ENCODE measurements at regions not wholly inside any gene's neighbourhood (a gene's known extent, or its start where the extent isn't known, plus 50 kb on each side); places are given as distances from the start of the nearest gene placed in this dataset.

GRCh38 chr3:193851428-193851847 is 258.4 kb downstream of the OPA1 start:
- no peak for TF ChIP-seq CTCF (IDR thresholded peaks at IDR 0.05)
- Histone ChIP-seq H3K27me3 (no peaks in the 10 kb centered on the region), H3K4me1 (peaks cover 10 to 41% (median 17%) of the 10 kb centered on the region in 3 donors), H3K4me3 (no peak overlapping the region), H3K27ac (peak overlapping the region; percentile 47 to 80 (median 72)), H3K36me3 (no peaks in the 10 kb centered on the region), H3K9me3 (no peaks in the 10 kb centered on the region)
- WGBS, 2 donors, result 32 to 38% methylated on average over 3 of the region's 3 CpGs
- DNase-seq, result no peak
- intact Hi-C loops (cut with DNase I), result no loop called here

DNA sequence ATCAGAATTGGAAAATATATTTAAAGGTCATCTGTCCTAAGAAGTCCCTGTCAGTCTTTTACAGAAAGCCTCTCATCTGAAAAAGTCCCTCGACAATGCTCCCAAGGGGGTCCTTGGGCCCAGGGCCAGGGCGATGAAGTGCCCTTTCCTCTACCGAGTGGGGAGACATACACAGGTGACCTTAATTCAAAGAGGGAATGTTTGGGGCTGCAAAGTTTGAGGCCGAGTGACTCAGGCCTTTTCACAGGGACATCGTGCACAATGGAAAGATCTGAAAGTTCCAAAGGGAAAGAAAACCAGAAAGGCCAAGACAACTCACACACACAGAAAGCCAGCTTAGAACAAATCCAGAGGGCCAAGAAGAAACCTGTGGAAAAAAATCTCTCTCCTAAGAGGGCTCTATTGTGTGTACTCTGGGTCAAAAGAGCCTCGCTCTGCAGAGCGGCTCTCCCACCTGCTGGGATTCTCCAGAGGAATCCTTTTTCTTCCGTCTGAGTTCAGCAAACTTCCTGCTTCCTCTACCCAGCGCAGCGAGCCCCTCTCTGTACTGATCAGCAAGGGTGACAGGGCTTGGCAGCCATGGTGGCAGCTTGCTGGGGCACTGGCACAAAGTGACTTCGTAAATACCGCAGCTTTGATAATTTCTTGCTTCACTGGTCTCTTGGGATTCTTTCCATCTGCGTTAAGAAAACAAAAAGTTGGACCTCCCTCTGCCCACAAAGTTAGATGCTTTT is 259.1 kb downstream of the OPA1 start:
- TF ChIP-seq CTCF (IDR thresholded peaks at IDR 0.05) (no peak), POLR2A (IDR thresholded peaks at IDR 0.05) (no peak)
- Histone ChIP-seq H3K9me3 (no peaks in the 10 kb centered on the region), H3K4me1 (peaks cover 10 to 41% (median 17%) of the 10 kb centered on the region in 3 donors), H3K36me3 (no peaks in the 10 kb centered on the region), H3K27ac (peak overlapping the region; percentile 47 to 80 (median 72)), H3K27me3 (no peaks in the 10 kb centered on the region), H3K4me3 (no peak overlapping the region)
- DNase-seq, result no peak
- WGBS, 2 donors, result 56 to 71% methylated on average over 9 to 13 of the region's 13 CpGs
- intact Hi-C loops (cut with DNase I), result no loop called here

DNA sequence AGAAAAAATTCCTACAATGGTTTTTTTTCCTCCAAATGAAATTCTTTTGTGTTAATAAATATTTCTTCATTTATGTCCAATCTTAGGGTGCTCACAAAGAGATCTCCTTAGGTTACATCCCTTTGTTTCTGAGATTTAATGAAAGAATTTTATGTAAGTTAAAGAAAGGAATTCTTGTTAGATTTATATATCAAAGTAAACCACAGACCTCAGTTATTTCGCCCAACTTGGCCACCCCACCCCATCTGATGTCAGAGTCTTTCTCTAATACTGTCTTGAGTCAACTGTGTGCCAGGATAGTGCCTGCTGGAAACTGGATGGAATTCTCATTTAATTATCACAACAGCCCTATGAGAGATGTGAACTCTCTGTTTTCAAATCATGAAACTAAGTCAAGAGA is 259.9 kb downstream of the OPA1 start:
- H3K9me3 ChIP-seq, result no peaks in the 10 kb centered on the region
- no peaks in the 10 kb centered on the region for H3K27me3 ChIP-seq
- H3K4me3 ChIP-seq, result no peak overlapping the region
- H3K27ac ChIP-seq, result peak overlapping the region; percentile 53 to 80 (median 72)
- WGBS, 2 donors, result 53 to 74% methylated on average over 1 of the region's 1 CpG
- no peaks in the 10 kb centered on the region for H3K36me3 ChIP-seq
- no peak for DNase-seq
- peaks cover 10 to 44% (median 17%) of the 10 kb centered on the region in 3 donors for H3K4me1 ChIP-seq
- TF ChIP-seq POLR2A (IDR thresholded peaks at IDR 0.05) (no peak), CTCF (IDR thresholded peaks at IDR 0.05) (no peak)
- intact Hi-C loops (cut with DNase I), result no loop called here

DNA sequence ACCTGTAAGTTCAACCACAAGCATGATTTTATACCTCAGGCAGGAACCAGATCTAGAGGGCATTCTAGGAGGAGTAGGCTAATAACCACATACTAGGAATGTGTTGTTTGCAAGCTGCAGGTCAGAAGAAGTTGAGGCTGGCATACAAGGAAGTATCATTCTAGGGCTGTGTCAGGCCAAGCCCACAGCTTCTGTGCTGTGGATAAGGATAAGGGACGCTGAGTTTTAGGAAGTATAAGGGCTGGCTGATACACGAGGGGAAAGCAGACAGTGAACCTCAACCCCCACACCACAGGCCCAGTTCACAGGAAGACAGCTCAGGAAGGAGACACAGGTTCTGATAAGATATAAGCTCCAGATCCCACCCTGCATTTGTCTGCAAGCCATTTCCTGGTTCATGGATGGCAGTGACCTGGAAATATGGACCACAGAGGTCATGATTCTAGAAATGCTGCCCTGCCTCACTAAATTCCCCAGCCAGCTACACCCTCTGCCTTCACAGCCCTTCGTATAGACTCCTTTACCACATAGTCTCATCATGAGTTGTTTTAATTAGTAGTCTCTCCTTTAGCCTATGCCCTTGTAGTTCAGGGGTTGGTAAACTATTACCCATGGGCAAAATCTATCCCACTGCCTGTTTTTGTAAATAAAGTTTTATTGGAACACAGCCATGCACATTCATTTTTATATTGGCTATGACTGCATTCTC is 260.7 kb downstream of the OPA1 start:
- WGBS, 2 donors, result 48 to 65% methylated on average over 3 of the region's 3 CpGs
- intact Hi-C loops (cut with DNase I), result no loop called here

More for the DNA sequence above, 260.7 kb downstream of the OPA1 start:
- H3K36me3 ChIP-seq, result no peaks in the 10 kb centered on the region
- H3K4me1 ChIP-seq, result peaks cover 10 to 51% (median 17%) of the 10 kb centered on the region in 3 donors
- no peaks in the 10 kb centered on the region for H3K9me3 ChIP-seq
- no peak for DNase-seq
- H3K4me3 ChIP-seq, result no peak overlapping the region
- TF ChIP-seq CTCF (IDR thresholded peaks at IDR 0.05) (peak in 1 of 6 experiments; percentile 5), POLR2A (IDR thresholded peaks at IDR 0.05) (no peak)
- no peaks in the 10 kb centered on the region for H3K27me3 ChIP-seq
- H3K27ac ChIP-seq, result peak overlapping the region; percentile 53 to 80 (median 72)

Data from esophagus squamous epithelium (tissue), 5 donors.